Middle frontal gyrus (tissue), 1 donor: ENCODE measurements at regions not wholly inside any gene's neighbourhood (a gene's known extent, or its start where the extent isn't known, plus 50 kb on each side); places are given as distances from the start of the nearest gene placed in this dataset.
"Not testable (repeated sequence)": the region's sequence is repeated elsewhere in the genome, so short reads cannot be mapped to it uniquely, and the experiment has no call there.

Experiments
- DNase-seq: peaks from one replicate; pipeline ENCODE4 v3.0.0-alpha.2; 2015; ENCODE audit warnings: low spot score; ENCODE audit errors: extremely low spot score

DNA sequence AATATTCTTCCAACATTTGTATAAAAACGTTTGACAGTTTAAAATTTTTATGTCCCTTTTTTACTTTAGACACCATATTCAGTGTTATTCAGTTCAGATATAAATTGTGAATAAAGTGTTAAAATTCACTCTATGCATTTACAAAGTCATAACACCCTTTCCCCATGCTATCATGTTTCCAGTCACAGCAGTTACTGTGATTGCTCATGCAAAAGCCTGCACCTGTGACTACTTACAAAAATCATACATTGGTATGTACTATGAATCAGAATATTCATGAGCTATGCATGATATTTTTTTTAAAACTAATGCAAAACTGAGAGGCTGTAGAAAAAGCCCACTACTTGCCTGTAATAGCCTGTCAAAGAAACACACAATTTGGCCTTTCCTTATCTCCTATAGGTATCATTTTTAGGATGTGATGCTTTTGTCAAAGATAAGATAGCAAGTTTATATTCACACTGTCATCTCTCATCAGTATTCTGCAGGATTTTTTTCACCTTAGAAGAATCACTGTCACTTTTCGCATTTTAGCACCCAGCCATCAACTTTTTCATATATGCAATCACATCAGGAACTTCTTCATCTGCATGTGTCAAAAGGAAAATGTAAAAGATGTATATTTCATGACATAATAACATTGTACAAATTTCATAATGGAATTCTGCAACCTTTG lies 443.2 kb downstream of the C12orf50 start:
- no peak for DNase-seq

DNA sequence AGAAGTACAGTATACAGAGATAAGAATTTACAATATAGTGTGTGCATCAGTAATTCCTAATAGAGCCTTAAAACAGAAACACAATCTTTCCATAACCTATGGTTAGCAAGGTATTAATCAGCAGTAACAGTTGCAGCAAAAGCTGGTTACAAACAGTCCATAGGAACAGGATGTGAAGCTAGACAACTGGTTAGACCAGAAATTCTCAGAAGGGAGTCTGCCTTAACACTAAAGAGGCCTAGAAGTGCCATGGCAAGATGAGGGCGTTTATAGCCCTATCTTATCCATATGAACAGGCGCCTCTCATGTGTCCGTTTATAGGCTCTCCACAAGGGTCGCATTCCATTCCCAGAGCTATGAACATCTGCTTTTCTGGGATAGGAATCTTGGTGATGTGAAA lies 450.1 kb downstream of the C12orf50 start:
- not testable (repeated sequence) for DNase-seq

DNA sequence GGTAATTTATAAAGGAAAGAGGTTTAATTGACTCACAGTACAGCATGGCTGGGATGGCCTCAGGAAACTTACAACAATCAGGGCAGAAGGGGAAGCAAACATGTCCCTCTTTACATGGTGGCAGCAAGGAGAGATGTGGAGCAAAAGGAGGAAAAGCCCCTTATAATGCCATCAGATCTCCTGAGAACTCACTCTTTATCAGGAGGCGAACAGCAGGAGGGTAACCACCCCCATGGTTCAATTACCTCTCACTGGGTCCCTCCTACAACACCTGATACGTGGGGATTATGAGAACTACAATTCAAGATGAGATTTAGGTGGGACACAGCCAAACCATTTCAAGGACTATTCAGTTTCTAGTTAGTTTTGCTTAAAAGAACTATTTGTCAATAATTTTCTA lies 453.3 kb downstream of the C12orf50 start:
- no peak for DNase-seq

DNA sequence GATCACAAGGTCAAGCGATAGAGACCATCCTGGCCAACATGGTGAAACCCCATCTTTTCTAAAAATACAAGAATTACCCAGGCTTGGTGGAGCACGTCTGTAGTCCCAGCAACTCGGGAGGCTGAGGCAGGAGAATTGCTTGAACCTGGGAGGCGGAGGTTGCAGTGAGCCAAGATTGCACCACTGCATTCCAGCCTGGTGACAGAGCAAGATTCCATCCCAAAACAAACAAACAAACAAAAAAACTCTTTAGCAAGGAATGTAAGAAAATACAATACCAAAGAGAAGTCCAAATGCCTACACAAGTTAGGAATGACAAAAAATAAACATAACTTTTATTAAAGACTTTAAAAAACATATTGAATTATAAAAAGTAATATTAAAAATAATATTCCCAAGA lies 462.3 kb downstream of the C12orf50 start:
- DNase-seq = not testable (repeated sequence)

DNA sequence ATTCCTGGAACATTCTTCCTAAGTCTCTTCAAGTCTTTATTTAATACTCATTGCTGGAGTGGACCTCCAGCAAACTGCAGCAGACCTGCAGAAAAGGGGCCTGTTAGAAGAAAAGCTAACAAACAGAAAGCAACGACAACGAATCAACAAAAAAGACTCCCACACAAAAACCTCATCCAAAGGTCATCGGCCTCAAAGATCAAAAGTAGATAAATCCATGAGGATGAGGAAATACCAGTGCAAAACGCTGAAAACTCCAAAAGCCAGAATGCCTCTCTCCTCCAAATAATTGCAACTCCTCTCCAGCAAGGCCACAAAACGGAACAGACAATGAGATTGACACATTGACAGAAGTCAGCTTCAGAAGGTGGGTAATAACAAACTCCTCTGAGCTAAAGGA lies 472.2 kb downstream of the C12orf50 start:
- no peak for DNase-seq

DNA sequence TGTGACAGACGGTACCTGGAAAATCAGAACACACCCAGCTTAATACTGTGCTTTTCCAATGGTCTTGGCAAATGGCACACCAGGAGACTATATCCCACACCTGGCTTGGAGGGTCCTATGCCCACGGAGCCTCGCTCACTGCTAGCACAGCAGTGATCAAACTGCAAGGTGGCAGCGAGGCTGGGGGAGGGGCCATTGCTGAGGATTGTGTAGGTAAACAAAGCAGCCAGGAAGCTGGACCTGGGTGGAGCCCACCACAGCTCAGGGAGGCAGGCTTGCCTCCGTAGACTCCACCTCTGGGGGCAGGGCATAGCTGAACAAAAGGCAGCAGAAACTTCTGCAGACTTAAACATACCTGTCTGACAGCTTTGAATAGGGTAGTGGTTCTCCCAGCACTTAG lies 498.0 kb downstream of the C12orf50 start:
- not testable (repeated sequence) for DNase-seq

DNA sequence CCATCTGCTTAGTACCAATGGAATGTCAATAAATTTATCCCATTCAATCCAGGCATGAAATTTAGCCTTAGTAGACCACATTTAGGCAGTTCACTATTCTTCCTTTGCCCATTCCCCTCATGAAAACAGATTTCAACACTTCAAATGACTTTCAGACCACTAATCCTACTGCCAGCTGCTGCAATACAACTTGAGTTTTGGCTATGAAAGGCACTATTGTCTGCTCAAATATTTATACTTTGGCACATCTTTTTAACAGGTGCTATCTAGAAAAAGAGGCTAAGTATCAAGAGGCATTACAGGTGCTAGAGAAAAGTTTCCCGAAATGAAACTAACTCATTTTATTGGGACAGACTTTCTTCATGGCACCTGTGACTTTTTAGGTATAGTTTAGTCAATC lies 499.8 kb downstream of the C12orf50 start:
- no peak for DNase-seq

DNA sequence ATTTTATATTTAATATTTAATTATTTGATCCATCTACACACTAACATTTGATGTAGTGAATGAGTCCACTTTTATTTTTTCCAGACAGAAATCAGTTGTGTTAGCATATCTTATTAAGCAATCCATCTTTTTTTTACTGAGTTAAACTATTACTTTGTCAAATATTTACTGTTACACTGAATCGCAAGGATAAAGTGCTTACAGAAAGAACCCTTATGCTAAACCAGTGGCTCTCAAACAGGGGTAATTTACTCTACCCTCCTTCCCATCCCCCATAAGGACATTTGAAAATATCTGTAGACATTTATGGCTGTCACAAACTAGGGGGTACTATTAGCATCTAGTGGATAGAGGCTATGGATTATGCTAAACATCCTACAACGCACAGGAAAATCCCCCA lies 508.2 kb downstream of the C12orf50 start:
- DNase-seq = no peak

DNA sequence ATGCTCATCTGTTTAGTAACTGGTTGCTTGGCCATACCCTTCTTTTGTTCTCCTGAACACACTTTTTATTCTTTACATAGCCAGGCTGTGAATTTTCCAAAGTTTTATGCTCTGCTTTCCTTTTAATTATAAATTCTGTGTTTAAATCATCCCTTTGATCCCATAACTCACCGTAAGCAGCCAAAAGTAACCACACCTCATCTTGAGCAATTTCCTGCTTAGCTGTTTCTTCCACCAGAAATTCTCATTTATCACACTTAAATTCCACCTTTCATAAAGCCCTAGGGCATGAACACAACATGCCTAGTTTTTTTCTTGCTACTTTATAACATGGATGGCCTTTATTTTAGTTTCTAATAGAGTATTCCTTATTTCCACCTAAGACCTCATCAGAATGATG lies 510.7 kb downstream of the C12orf50 start:
- DNase-seq = no peak

DNA sequence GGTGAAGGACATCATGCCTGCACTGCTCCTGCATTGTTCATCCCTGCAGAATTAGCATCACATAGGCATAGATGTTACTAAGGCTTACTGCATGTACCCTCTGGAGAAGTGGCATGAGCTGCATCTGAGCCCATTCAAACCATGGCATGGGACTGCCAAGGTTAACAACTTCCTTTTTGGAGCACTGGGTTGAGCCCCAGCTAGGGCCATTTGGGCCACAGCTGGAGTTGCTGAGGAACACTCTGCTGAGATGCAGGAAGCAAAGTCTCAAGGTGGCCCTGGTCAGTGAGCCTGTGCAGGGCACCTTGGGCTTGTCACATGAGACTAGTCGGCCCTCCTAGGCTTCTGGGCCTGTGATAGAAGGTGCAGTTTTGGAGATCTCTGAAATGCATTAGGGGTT lies 511.2 kb downstream of the C12orf50 start:
- no peak for DNase-seq

DNA sequence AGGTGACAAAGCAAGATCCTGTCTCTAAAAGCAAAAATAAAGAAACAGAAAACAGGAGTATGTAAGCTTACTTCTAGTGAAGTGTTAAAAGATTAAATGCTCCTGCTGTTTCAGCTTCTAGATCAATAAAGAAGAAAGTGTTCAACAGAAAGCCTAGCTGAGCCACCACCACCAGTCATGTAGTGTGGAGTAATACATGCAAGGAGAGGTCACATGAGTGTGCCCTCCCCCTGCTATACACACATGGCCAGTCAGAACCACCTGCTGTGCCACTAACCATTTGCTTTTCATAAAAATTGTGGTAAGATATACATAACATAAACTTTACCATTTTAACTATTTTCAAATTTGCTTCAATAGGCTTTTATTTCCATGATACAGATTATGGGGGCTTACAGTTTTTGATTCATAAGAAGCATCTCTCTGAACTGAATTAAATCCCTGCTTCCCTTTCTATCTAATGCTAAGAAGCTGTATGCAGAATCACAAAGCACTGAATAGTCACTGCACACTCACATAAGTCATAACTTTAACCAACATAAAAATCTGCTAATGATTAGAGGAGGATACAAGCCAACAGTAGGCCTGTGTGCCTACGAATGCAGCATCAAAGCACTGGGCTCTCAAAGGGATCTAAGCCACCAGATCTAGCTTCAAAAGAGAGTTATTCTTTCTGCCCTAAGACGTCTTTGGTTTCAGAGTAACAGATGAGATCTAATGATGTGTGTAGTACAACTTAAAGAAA lies 515.5 kb downstream of the C12orf50 start:
- no peak for DNase-seq

DNA sequence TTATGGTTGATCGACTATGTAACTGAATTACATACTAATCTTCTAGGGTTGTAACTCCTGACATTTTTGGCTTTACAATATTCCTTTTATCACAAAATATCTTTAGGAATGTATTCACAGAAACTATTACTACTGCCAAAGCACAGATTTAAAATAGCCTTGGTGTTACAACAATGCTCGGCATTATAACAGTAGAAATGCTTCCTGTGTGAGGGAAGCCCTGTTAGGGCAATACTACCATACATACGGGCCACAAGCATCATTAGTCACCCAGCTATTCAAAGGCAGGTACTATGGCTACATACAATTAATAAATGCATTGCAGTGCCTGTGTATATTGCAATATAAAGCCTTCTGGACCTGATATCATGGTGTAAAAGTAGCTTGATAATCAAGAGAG lies 517.8 kb downstream of the C12orf50 start:
- no peak for DNase-seq

DNA sequence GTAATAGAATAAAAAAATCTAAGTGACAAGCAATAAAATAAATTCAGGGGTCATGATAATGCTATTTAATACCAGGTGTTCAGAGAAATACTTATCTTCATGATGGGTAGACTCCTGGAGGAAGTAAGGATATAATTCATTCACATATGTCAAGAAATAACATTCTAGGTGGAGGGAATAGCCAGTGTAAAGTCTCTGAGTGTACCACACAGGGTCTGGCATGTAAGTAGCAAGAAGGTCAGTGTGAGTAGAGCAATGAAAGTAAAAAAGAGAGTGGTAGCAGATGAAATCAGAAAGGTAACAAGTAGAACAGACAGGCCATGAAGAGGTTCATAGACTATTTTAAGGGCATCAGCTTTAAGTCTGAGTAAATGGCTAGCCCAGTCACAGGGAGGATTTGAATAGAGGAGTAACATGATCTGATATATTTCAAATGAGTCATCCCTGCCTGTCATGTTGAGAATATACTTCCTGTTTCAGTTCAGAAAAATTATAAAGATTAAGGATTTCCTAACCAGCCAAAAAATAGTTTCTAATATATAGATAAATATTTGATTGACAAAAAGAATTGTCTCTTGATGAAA lies 519.9 kb downstream of the C12orf50 start:
- DNase-seq = no peak

DNA sequence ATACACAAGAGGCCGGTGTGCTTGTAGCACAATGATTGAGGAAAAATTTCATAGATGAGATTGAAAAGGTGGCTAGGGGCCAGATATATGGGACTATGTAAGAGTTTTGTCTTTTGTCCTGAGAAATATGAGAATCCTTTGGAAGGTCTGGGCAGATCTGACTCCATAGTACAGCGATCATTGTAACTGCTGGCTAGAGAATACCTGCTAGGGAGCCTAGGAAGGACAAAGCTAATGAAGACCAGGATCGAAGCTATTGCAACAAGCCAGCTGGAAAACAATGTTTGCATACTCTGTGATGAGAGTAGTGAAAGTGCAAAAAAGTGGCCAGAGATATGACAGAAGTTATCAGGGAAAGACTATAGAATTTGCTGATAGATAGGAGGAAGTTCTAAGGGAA lies 537.6 kb downstream of the C12orf50 start:
- no peak for DNase-seq

DNA sequence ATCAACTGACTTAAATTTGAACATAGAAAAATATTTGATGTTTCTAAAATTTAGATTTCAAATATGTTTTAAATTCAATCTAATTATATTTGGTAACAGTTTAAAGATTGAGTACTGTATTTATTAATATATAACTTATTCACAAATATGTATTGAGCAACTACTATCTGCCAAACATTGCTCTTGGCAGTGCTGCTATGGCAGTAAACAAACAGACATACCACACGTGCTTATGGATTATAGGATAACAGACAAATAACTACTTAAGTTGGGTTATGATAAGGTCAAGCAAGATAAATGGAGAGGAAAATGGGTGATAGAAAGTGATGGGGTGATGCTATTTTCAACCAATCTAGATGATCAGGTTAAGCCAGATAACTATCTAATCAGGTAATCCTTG lies 538.1 kb downstream of the C12orf50 start:
- no peak for DNase-seq

DNA sequence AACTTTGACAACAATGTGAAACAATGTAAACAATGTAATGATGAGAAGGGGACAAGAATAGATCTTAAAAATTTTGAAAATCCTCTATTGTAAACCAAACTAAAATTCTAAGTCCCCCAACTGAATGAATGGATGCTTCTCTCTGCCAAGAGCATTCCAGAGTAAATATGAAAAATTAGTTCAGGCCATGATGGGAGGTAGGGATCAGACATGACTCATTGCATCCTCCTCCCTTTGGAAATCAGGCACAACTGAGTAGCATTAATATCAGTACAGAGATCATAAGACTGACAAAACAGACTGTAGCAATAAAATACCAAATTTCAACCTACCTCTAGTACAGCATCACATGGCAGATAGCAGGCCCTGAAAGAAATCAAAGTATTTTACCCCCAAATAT lies 559.9 kb downstream of the C12orf50 start:
- no peak for DNase-seq

DNA sequence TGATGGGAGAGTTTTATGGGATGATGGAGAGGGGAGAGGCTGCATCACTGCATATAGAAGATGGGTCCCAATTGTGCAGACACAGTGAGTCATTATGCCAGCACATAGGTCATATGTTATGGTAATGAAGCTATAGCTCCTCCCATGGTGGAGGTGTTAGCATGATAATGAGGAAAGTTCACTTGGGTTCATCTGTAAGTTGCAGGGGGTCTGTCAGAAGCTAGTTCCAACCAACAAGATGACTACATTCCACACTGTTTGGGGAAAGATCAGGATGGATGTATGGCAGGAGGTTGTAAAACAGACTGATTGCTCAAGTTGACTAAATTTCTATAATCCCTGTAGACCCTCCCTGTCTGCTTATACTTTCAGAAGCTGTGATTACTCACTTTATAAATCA lies 561.3 kb downstream of the C12orf50 start:
- no peak for DNase-seq

DNA sequence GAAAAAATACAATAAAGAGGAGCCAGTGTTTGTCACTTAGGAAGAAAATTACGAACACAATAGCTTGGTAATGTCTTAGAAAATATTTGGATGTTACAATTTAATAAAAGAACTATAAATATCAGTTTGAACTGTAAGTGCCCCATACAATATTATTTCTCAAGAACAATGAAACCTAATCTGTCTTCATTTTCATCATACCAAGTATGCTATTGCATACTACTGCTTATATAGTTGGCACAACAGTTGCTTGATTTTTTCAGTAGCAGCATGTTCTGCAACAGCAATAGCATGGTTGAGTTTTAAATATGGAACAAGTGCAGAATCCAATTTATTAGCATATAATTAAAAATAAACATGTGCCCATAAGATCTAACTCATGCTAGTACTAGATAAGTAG lies 564.6 kb downstream of the C12orf50 start:
- DNase-seq = no peak

DNA sequence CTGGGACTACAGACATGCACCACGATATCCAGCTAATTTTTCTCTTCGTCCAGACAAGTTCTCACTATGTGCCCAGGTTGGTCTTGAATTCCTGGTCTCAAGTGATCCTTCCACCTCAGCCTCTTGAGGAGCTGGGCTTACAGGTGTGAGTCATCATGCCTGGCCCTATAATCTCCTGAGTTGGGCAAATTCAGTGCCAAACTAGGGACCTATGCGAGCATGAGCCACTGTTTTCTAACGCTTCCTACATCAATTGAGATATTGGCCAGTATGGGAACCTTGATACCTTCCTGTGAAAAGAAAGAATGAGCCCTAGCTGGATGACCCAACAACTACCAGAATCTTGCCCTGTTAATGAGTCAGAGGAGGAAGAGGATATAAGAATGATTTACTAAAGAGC lies 585.2 kb downstream of the C12orf50 start:
- no peak for DNase-seq

DNA sequence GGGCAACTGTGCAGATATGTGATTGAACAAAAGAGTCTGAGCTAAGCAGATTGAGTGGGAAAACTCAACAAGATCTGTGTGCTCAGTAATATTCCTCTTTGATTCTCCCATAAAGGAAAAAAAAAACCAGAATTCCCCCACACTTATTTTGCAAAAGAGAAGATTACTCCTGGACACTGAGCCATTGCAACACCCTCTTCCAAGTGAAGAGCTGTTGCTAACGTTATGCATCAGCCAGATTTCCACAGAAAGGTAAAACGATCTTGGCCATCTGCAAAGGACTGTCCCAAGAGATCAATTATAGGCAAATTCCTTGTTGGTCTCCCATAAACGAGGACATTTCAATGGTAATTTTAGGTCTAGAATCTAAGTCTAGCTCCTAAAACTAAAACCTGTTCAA lies 587.7 kb downstream of the C12orf50 start:
- DNase-seq = no peak

DNA sequence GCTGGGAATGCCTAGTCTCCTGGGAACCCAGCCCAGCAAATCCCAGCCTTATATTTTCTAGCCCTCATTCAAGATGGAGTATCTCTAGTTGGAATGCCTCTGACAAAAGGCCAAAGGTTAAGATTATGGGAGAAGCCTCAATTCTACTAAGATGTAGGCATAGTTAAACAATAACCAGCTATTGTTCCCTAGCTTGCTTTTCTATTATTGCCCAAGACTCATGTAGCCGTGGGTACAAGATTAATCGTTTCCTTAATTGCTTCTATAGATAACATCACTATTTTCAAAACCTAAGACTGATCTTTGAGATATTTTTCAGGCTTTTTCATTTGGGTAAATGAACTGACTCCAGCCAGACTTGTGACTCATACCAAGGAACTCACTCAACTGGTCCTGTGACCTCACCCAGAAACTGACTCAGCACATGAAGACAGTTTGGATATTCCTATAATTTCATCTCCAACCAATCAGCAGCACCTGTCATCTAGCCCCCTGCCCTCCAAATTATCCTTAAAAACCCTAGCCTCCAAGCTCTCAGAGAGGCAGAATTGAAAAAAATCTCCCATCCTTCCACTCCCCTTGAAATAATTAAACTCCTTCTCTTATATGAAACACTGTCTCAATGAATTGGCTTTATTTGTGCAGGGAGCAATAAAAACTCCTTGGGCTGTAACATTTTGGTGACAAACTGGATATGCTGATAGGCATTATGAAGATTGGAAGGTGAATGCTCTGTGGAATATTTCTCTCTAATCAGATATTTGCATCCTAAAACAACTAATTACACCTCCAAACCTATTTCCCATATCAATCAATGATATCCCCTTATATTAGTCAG lies 589.0 kb downstream of the C12orf50 start:
- no peak for DNase-seq

DNA sequence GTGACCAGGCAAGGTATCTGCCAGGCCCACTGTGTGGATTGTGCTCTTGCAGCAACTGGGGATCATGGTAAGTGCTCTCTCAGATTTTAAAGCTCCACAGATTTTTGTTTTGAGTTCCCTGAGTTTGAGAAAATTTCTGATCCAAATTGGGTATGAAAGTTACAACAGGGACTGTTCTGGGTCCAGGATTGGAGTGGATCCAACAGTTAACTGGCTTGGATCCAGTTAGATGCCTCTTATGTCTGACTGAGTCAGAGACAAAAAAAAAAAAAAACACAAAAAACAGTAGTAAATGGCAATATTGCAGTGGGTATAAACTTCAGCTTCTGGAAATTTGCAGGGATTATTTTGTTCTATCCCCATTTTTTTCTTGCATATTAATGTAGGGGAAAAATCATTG lies 598.8 kb downstream of the C12orf50 start:
- DNase-seq = no peak
